ENCODE measurements at regions not wholly inside any gene's neighbourhood (a gene's known extent, or its start where the extent isn't known, plus 50 kb on each side); places are given as distances from the start of the nearest gene placed in this dataset.

DNA sequence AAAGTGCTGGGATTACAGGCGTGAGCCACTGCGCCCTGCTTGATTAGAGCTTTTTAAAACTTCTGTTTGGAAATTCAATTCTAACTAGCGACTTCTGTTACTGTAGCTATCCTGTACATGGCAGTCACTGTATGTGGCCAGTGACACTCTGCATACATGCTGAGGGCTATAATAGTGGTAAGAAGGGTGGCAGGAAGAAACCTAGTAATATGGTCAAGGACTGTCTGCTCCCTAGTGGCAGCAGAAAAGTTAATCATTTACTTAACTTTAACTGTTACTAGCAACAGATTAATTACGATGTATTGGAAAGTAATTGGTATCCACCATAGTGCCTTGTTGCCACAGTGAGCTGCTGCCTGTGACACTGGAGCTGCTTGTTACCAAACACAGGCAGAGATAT lies 149.0 kb downstream of the KITLG start:
- no peak for TF ChIP-seq CTCF (IDR thresholded peaks at IDR 0.05)
- no peak for TF ChIP-seq POLR2A (IDR thresholded peaks at IDR 0.05)
